Hematopoietic multipotent progenitor cell treated with erythropoietin and hydrocortisone succinate and interleukin-3 and kit ligand, for 8 days (in vitro differentiated cells): ENCODE measurements at regions not wholly inside any gene's neighbourhood (a gene's known extent, or its start where the extent isn't known, plus 50 kb on each side); places are given as distances from the start of the nearest gene placed in this dataset.
"Not testable (repeated sequence)": the region's sequence is repeated elsewhere in the genome, so short reads cannot be mapped to it uniquely, and the experiment has no call there.

Experiments used
- DNase-seq: peaks from one replicate; pipeline ENCODE4 v3.0.0-alpha.2; 2015

- no peak for DNase-seq
Observed at GRCh38 chr7:24141874-24142509, 142.0 kb upstream of the NPY start.

GRCh38 chr7:24143547-24143946, 140.4 kb upstream of the NPY start:
- DNase-seq, result no peak

- no peak for DNase-seq
Observed at GRCh38 chr7:24151944-24152343, 132.0 kb upstream of the NPY start.

- DNase-seq, result no peak
Observed at GRCh38 chr7:24152356-24152755, 131.6 kb upstream of the NPY start.

- no peak for DNase-seq
Observed at GRCh38 chr7:24152877-24153472, 131.0 kb upstream of the NPY start.

GRCh38 chr7:24157666-24158065, 126.3 kb upstream of the NPY start:
- DNase-seq, result no peak

- no peak for DNase-seq
Observed at GRCh38 chr7:24158975-24159374, 125.0 kb upstream of the NPY start.

- DNase-seq, result no peak
Observed at GRCh38 chr7:24164401-24164800, 119.6 kb upstream of the NPY start.

GRCh38 chr7:24169077-24169624, 114.8 kb upstream of the NPY start:
- DNase-seq, result no peak

- not testable (repeated sequence) for DNase-seq
Observed at GRCh38 chr7:24171951-24172350, 112.0 kb upstream of the NPY start.

- no peak for DNase-seq
Observed at GRCh38 chr7:24172856-24173255, 111.1 kb upstream of the NPY start.

- no peak for DNase-seq
Observed at GRCh38 chr7:24175603-24176002, 108.4 kb upstream of the NPY start.

- no peak for DNase-seq
Observed at GRCh38 chr7:24178811-24179570, 105.0 kb upstream of the NPY start.

- no peak for DNase-seq
Observed at GRCh38 chr7:24191362-24191761, 92.6 kb upstream of the NPY start.

- no peak for DNase-seq
Observed at GRCh38 chr7:24192053-24192452, 91.9 kb upstream of the NPY start.

GRCh38 chr7:24192691-24193090, 91.3 kb upstream of the NPY start:
- DNase-seq, result no peak

- DNase-seq, result no peak
Observed at GRCh38 chr7:24197852-24198251, 86.1 kb upstream of the NPY start.

GRCh38 chr7:24199978-24200377, 84.0 kb upstream of the NPY start:
- peak; percentile 1 for DNase-seq

GRCh38 chr7:24200407-24200966, 83.5 kb upstream of the NPY start:
- DNase-seq, result no peak

- DNase-seq, result no peak
Observed at GRCh38 chr7:24201226-24201625, 82.8 kb upstream of the NPY start.

GRCh38 chr7:24212073-24212472, 71.9 kb upstream of the NPY start:
- no peak for DNase-seq

GRCh38 chr7:24213311-24213710, 70.7 kb upstream of the NPY start:
- no peak for DNase-seq

GRCh38 chr7:24214670-24215069, 69.3 kb upstream of the NPY start:
- no peak for DNase-seq
